HG03103 (cell line): ENCODE measurements at regions not wholly inside any gene's neighbourhood (a gene's known extent, or its start where the extent isn't known, plus 50 kb on each side); places are given as distances from the start of the nearest gene placed in this dataset.
"Not testable (repeated sequence)": the region's sequence is repeated elsewhere in the genome, so short reads cannot be mapped to it uniquely, and the experiment has no call there.

Experiments used
- ATAC-seq: cut with Tn5 transposase; IDR thresholded peaks from one replicate; pipeline ENCODE4 v1.9.1; 2021; ENCODE audit warnings: low read depth; ENCODE audit not compliant: unreplicated experiment

- no peak for ATAC-seq
These were observed 1944.2 kb downstream of the OLFM4 start for GRCh38 chr13:54972838-54973237.

GRCh38 chr13:54975676-54976075, 1947.1 kb downstream of the OLFM4 start:
- no peak for ATAC-seq

GRCh38 chr13:54980651-54981050, 1952.0 kb downstream of the OLFM4 start:
- no peak for ATAC-seq

- ATAC-seq = no peak
These were observed 1960.8 kb downstream of the OLFM4 start for GRCh38 chr13:54989418-54989817.

- ATAC-seq = no peak
These were observed 1970.8 kb downstream of the OLFM4 start for GRCh38 chr13:54999399-54999907.

- no peak for ATAC-seq
These were observed 1971.4 kb downstream of the OLFM4 start for GRCh38 chr13:55000043-55000442.

GRCh38 chr13:55000844-55001243, 1972.2 kb downstream of the OLFM4 start:
- ATAC-seq = no peak

- no peak for ATAC-seq
These were observed 1973.3 kb downstream of the OLFM4 start for GRCh38 chr13:55001881-55002280.

- no peak for ATAC-seq
These were observed 1979.1 kb downstream of the OLFM4 start for GRCh38 chr13:55007681-55008080.

- ATAC-seq = no peak
These were observed 1984.4 kb downstream of the OLFM4 start for GRCh38 chr13:55013051-55013450.

GRCh38 chr13:55029280-55029679, 2000.7 kb downstream of the OLFM4 start:
- no peak for ATAC-seq

- ATAC-seq = no peak
These were observed 2009.6 kb downstream of the OLFM4 start for GRCh38 chr13:55038230-55038629.

GRCh38 chr13:55053891-55054550, 2025.4 kb downstream of the OLFM4 start:
- ATAC-seq = not testable (repeated sequence)

GRCh38 chr13:55055666-55056065, 2027.1 kb downstream of the OLFM4 start:
- ATAC-seq = not testable (repeated sequence)

- no peak for ATAC-seq
These were observed 2034.0 kb downstream of the OLFM4 start for GRCh38 chr13:55062662-55063061.

- no peak for ATAC-seq
These were observed 2039.3 kb downstream of the OLFM4 start for GRCh38 chr13:55067946-55068345.

GRCh38 chr13:55069746-55070145, 2041.1 kb downstream of the OLFM4 start:
- ATAC-seq = no peak

- no peak for ATAC-seq
These were observed 2044.4 kb downstream of the OLFM4 start for GRCh38 chr13:55073000-55073399.

- no peak for ATAC-seq
These were observed 2056.0 kb downstream of the OLFM4 start for GRCh38 chr13:55084630-55085029.

- ATAC-seq = no peak
These were observed 2053.6 kb upstream of the PRR20A start for GRCh38 chr13:55087085-55087484.

- ATAC-seq = no peak
These were observed 2050.1 kb upstream of the PRR20A start for GRCh38 chr13:55090612-55091011.

GRCh38 chr13:55091172-55091571, 2049.5 kb upstream of the PRR20A start:
- no peak for ATAC-seq

GRCh38 chr13:55106509-55106908, 2034.2 kb upstream of the PRR20A start:
- no peak for ATAC-seq
